Left renal pelvis (tissue), 4 donors: ENCODE measurements at regions not wholly inside any gene's neighbourhood (a gene's known extent, or its start where the extent isn't known, plus 50 kb on each side); places are given as distances from the start of the nearest gene placed in this dataset.
"Not testable (repeated sequence)": the region's sequence is repeated elsewhere in the genome, so short reads cannot be mapped to it uniquely, and the experiment has no call there.

Source experiments
- DNase-seq, 4 donors: peaks; one replicate each; pipeline ENCODE4 v3.0.0-alpha.2; 2013; ENCODE audit warnings: low read depth in 4 of 4, low spot score in 3 of 4

DNA sequence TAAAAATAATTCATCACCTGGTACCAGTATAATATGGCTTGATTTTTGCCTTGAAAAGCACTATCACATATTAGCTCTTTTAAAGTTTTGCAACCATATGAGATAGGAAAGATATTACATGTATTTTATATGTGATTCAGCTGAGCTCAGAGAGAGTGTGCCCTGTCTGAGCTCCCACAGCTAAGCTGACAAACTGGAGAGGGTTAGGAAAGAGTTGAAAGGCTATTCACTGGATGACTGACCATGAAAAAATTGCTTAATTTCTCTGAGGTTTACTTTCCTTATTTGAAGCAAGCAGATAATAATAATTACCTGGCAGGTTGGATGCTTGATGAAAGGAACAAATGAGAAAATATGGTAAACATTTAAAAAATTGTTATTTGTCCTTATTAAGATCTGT lies 97.4 kb upstream of the CCDC80 start:
- DNase-seq, result no peak

DNA sequence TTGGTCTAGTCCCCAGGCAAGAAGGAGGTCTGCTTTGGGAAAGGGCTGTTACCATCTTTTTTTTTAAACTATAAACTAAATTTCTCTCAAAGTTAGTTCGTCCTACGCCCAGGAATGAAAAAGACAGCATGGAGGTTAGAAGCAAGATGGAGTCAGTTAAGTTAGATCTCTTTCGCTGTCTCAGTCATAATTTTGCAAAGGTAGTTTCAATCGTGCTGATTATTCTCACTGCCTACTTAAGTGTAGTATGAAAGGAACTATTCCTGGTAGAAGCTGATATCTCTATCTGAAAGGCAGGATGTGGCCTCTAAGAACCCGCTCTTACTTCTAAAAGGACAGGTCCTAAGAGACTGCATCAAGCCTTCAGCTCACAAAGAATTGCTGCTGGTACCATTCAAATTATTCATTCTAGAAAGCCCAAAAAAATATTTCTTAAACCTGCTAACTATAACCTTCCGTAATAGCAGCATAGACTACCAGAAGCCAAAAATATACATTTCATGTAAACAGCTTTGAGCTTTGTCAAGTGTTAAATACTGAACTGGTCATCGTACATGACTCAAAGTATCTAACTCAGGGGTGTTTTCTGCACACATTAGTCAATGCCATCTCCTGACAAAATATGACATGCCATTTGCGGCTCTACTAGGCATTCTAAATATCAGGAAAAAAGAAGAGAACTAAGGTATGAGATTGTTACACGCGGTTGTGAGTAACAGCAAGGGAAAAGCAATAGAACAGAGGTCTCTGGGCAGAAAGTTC lies 96.0 kb upstream of the CCDC80 start:
- no peak for DNase-seq

DNA sequence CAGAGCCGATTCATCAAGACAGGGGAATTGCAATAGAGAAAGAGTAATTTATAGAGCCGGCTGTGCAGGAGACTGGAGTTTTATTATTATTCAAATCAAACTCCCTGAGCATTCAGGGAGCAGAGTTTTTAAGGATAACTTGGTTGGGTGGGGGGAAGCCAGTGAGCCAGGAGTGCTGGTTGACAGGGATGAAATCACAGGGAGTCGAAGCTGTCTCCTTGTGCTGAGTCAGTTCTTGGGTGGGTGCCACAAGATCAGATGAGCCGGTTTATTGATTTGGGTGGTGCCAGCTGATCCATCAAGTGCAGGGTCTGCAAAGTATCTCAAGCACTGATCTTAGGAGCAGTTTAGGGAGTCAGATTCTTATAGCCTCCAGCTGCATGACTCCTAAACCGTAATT lies 95.4 kb upstream of the CCDC80 start:
- no peak for DNase-seq

DNA sequence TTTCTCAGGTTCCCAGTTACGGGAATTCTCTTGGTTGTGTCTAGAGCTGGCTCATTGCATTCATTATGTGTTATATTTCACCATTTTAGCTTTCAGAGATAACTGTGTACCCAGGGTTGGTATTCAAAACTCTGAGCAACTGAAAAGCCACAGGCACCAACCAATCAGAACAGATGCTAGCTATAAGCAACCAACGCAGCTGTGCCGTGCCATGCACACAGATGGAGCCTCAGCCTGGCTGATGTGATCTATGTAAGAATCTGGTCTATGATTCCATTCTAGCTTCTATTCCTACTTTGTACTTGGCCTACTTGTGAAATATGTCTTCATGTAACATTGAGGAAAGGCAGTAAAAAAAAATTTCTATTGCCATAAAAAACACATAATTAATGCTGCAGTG lies 95.0 kb upstream of the CCDC80 start:
- DNase-seq, result no peak

DNA sequence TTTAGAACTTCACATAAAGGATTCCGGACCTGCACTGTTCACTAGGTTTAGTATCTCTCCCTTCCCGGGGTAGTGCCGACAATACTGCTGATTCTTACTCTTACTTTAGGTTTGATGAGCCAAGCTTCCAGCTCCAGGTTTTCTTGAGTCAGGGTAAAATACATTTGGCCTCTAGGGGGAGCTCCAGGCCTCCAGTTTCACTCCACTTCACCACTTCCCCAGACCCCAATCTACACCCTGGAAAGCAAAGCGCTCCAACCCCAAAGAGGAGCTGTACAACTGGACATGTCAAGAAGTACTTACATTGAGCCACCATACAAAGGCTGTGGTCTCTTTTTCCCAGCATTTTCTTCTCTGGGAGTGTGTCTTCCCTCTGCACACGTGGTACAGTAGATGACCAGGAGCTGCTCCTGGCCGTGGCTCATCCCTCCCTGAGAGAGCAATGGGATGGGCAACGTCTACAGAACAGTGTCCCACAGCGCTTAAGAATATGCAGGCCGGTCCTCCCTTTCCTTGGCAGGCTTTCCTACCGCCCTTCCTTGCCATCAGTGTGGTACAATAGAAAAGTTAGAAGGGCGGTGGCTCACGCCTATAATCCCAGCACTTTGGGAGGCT lies 93.9 kb upstream of the CCDC80 start:
- DNase-seq, result peak in 2 of 4 donors; percentile 17 to 18

DNA sequence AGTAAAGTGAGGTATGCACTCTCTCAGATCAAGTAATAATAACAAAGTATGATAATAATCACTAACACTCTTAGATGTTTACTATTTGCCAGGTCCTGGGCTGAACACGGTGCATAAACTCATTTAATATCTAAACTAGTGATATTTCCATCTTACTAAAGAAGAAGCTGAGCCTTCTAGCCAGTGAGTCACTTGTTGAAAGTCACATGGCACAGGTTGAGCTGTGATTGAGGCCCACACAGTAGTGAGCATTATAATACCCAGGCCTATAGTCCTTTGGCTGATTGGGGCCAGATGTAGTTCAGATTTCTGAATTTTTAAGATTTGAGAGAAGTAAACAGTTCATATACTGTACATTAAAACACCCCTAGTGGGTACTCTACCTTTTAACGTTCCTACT lies 93.2 kb upstream of the CCDC80 start:
- no peak for DNase-seq

DNA sequence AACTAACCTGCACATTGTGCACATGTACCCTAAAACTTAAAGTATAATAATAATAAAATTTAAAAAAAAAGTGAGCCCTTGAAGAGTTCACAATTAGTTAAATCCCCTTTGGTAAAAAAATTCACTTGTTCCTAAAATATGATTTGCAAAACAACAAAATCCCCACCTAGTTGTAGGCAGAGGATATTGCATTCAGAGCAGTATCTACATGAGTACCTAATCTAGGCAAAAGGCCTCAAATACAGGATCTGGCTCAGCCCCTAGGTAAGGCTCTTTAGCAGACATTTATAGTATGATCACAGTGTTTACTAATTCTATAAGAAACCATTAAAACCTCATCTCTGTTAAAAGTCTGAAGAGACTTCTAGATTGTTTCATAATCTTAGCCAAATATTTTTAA lies 89.3 kb upstream of the CCDC80 start:
- DNase-seq, result no peak

DNA sequence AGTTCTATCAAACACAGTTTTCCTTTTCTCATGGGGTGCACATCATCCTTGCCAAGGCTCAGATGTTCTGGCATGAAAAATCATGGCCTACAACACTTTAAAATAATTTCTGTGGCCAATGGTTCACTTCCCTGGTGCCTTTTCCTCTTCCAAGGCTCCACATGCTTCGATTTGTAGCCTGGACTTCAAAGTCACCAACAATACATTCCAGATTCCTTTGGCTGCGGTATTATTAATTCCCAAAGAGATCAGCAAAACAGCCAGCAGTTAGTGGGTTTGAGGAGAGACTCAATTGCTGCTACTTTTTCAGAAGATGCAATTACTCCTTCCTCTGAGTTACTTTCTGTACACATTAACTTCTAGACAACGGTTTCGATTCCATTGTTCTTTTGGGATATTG lies 80.3 kb upstream of the CCDC80 start:
- DNase-seq, result no peak

DNA sequence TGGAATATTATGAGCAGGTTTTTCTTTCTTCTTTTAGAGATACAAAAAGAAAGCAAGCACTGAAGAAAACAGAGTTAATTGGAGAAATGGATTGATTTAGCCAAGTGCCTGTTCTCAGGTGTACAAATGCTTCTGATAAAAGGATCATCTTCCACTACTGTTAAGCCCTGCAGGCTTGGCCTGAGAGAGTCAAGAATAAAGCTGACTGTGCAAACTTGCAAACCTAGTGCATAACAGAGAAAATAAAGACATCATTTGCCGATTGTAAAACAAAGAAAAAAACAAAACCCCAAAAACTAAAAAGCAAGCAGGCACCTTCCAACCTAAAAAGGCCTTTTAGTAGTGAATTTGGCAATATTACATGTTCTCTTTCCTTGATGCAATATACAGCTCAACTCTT lies 78.0 kb upstream of the CCDC80 start:
- no peak for DNase-seq

DNA sequence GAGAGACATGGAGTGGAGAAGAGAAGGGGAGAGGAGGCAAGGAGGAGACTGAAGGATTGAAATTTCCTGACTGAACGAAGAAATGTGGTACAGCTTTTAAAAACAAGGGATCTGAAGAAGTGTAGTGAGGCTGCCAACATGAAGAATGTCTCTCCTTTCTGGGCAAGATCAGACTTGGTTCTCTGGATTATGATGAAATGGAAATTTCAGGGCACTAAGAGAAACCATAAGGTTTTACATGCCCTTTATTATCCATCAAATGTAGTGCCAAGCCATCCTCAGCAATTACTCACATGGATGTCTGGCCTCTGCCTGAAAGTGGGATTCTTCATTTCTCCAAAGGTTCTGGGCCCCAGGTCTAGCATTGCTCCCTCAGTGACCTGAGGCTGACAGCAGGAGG lies 77.6 kb upstream of the CCDC80 start:
- DNase-seq, result no peak

DNA sequence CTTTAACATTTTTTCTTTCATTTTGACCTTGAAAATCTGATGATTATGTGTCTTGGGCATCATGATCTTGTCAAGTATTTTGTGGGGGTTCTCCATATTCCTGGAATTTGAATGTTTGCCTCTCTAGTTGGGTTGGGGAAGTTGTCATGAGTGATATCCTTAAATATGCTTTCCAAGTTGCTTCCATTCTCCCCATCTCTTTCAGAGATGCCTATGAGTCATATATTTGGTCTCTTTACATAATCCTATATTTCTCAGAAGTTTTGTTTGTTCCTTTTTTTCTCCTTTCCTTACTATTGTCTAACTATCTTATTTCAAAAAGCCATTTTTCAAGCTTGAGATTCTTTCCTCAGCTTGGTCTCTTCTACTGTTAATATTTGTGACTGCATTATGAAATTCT lies 69.0 kb upstream of the CCDC80 start:
- no peak for DNase-seq

DNA sequence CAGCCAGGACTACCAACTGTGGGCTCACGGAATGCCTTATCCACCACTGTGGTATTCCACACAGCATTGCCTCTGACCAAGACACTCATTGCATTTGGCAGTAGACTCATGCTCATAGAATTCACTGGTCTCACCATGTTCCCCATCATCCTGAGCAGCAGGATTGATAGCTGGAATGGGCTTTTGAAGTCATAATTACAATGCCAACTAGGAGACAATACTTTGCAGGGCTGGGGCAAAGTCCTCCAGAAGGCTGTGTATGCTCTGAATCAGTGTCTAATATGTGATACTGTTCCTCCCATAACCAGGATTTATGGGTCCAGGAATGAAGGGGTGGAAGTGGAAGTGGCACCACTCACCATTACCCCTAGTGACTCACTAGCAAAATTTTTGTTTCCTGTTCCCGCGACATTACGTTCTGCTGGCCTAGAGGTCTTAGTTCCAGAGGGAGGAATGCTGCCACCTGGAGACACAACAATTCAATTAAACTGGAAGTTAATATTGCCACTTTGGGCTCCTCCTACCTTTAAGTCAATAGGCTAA lies 58.6 kb upstream of the CCDC80 start:
- DNase-seq, result no peak

DNA sequence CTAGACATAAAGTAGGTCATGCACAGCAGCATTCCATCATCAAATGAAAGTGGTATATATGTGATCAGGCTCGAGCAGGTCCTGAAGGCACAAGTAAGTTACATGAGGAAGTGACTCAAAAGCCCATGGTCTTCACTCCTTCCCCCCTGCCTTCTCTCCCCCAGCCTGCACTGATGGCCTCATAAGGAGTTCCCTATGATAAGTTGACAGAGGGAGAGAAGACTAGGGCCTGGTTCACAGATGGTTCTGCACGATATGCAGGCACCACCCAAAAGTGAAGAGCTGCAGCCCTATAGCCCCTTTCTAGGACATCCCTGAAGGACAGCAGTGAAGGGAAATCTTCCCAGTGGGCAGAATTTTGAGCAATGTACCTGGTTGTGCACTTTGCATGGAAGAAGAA lies 57.5 kb upstream of the CCDC80 start:
- DNase-seq, result not testable (repeated sequence)

DNA sequence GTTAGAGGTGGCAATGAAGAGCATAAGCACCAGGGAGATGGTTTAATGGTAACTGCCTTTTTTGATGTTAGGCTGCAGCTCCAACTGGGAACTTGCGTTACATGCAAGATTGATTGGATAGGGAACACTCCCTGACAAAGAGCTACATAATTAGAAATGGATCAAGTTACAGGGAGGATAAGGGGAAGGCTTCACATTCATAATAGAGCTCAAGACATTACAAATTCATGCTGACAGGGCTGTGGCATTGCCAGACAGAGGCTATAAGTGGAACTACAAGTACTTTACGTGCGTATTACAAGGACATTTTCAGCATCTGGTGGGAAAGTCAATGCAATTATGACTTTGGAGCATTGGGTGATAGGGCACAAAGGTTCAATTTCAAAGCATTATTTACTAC lies 55.3 kb upstream of the CCDC80 start:
- not testable (repeated sequence) for DNase-seq

DNA sequence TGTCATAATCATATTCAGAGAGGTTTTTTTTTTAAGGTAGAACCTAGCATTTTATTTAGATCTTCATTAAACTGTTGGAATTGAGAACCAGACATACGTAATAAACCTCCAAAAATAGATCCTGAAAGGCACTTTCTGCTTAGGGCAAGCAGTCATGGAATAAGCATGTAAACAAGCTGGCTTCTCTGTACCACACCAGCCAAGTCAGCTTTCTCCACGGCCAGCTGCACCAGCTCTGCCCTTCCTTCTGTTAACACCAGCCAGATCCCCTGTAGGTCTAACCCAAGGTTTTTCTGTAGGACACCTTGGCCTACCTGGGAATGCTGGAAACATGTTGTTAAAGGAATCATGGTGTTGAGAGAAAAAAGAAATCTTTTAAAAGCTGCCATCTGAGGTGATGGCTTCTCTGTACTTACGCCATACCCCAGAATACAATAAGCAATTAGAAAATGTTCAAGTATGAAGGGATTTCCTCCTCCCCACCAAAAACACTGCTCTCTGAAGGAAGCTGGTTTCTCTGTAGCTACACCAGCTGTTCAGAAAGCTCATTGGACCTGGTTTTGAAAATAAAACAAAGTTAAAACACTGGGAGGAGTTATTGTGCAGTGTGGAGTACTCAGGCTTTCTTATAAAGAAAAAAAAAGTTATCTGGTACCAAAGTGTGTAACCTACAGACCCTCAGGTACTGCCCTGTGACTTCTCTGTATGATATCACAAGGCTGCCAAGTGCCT lies 54.6 kb upstream of the CCDC80 start:
- not testable (repeated sequence) for DNase-seq

DNA sequence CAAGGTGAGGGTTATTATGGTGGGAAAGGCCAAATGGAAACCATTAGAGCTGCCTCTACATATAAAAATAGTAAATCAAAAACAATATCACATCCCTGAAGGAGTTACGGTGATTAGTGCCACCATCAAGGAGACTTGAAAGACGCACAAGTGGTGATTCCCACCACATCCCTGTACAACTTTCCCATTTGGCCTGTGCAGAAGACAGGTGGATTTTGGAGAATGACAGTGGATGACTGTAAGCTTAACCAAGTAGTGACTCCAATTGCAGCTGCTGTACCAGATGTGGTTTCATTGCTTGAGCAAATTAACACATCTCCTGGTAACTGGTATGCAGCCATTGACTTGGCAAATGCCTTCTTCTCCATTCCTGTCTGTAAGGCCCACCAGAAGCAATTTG lies 54.0 kb upstream of the CCDC80 start:
- DNase-seq, result not testable (repeated sequence)

DNA sequence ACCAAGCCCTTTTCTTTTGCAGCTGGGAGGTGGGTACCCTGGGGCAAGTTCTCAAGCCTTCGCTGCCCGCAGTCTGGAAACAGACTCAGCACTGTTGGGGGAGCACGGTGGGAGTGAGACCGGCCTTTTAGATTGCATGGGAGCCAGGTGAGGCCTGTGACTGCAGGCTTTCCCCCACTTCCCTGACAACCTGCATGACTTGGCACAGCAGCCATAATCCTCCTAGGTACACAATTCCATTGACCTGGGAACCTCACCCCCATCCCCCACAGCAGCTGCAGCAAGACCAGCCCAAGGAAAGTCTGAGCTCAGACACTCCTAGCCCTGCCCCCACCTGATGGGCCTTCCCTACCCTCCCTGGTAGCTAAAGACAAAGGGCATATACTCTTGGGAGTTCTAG lies 52.2 kb upstream of the CCDC80 start:
- no peak for DNase-seq
